ENCODE measurements at regions not wholly inside any gene's neighbourhood (a gene's known extent, or its start where the extent isn't known, plus 50 kb on each side); places are given as distances from the start of the nearest gene placed in this dataset.

DNA sequence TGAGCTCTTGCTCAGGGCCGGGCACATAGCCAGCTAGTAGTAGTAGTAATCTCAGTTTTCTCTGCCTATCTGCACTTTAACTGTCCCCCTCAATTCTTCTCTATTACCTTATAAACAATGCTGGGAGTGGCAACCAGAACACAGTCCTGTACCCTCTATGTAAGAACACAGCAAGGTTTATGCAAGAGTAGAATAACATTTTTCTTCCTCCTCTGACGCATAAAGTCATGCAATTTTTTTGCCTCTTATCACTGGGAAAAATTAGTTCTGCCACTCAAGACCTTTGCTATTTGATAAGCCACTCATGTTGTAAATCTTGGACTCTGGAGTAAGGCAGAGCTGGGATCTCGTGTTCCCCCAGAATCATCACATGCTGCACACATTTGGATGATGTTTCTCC, 200.7 kb upstream of the SOX11 start:
- DNase-seq (ENCODE audit: insufficient read length, low spot score) (no peak), FAIRE-seq (no peak)

DNA sequence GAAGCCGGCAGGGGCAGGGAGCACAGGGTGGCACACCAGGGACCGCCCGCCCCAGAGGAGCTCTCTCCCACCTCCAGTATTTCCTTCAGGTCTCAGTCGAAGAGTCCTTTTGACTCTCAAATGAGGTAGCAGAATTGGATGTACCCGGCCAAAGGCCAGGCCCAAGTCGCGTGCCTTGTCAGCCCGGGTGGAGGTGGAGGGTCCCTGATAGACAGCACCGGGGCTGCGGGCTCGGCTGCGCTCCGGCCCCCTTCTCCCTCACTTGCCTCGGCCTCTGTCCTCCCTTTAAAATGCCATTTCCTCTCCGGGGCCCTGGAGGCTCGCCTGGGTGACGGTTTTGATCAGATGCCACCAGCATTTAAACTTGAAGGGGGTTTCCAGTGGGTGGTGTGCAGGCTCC, 198.9 kb upstream of the SOX11 start:
- FAIRE-seq (no peak), DNase-seq (ENCODE audit: insufficient read length, low spot score) (no peak)

DNA sequence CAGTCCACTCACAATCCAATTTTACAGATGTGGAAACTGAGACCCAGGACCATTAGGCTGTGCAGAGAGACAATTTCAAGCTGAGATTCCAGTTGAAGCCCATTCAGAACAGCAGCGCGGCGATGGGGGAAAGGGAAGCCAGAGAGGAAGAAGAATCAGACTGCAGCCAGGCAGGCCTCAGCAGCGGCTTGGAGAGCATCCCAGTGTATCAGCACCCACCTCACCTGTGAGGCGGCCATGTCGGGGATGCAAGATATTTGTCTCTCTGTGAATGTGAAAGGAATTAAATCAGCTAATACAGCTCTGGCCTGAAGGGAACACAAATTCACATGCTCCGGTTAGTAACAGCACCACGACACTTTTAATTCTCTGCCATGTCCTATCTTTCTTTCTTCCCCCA, 198.0 kb upstream of the SOX11 start:
- no peak for DNase-seq (ENCODE audit: insufficient read length, low spot score)
- no peak for FAIRE-seq

GRCh38 chr2:5495586-5495985, 196.6 kb upstream of the SOX11 start:
- FAIRE-seq (no peak), DNase-seq (ENCODE audit: insufficient read length, low spot score) (no peak)

DNA sequence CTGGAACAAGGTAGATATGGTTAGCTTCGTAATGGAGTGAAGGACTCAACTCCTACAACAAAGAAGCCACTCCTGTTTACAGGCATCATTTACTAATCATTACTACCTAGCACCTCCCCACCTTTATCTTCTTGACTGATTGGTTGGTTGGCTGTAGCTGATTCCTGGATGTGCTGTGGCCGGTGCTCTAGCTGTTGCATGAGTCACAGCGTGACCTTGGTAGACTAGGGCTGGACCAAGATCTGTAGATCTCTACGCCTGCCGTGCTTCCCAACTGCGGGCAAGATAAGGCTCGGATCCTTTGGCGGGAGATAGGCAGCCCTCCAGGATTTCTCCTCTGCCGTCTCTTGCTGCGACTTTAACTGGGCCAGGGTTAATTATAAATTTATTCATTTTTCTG, 194.3 kb upstream of the SOX11 start:
- DNase-seq (ENCODE audit: insufficient read length, low spot score) (no peak), FAIRE-seq (no peak)

DNA sequence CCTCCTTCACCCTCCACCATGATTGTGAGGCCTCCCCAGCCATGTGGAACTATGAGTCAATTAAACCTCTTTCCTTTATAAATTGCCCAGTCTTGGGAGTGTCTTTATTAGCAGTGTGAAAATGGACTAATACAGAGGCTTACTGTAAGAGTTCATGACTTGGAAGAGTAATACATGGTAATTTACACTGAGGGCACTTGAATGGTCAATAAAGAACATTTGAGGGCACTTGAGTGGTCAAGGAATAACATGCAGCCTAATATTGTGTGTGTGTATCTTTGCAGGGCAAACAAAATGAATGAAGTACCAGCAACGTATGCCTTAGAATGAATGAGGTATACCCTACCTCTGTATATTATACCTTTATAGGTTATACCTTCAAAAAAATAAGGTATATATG, 190.4 kb upstream of the SOX11 start:
- no peak for FAIRE-seq
- DNase-seq (ENCODE audit: insufficient read length, low spot score): no peak

GRCh38 chr2:5502385-5502784, 189.8 kb upstream of the SOX11 start:
- no peak for FAIRE-seq
- no peak for DNase-seq (ENCODE audit: insufficient read length, low spot score)

DNA sequence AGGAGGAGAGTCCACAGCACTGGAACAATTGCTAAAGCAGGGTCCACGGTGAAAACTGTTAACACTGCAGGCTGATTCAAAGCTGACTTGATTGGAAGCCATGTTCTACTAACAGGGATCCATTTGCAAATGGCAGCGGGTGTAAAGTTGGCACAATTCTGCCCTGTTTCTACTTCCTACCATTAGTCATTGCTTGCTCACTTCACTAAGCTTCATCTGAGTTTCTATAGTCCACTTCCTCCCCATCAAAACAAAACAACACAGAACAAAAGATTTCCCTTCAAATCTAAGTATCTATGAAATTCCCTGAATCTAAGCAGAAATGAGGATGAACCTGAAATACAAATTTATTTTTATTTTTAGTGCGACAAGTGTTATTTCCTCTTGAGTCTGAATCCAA, 187.4 kb upstream of the SOX11 start:
- FAIRE-seq (no peak), DNase-seq (ENCODE audit: insufficient read length, low spot score) (no peak)

DNA sequence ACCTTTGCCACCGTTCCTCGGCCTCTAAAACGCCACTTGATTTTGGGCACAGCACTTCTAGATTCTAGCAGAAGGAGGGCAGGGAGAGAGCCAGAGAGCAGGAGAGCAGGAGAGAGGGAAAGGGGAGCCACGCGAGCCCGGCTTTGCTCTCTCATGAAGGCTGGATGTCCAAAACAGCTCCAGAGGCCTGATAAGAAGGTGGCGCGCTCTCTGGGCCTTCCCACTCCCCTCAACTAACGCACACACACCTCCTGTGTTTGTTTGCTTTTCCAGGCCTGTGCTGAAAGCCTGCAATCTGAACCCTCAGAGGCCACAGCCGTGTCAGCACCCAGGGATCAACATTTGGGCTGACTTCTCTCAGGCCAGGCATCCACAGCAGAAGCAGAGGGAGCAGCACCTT, 184.8 kb upstream of the SOX11 start:
- FAIRE-seq (no peak), DNase-seq (ENCODE audit: insufficient read length, low spot score) (no peak)

DNA sequence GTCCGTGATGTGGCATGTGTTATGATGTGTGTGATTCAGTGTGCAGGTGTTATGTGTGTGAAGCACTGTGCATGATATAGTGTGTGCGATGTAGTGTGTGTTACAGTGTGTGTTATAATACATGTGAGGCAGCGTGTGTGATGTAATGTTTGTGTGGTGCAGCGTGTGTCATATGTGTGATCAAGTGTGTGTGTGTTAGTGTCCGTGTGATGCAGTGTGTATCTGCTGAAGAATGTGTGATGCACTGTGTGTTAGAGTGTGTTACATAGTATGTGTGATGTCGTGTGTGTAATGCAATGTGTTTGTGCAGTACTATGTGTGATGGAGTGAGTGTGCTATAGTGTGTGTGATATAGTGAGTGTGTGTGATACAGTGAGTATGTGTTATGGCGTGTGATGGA, 182.8 kb upstream of the SOX11 start:
- DNase-seq (ENCODE audit: insufficient read length, low spot score) (no peak), FAIRE-seq (no peak)

DNA sequence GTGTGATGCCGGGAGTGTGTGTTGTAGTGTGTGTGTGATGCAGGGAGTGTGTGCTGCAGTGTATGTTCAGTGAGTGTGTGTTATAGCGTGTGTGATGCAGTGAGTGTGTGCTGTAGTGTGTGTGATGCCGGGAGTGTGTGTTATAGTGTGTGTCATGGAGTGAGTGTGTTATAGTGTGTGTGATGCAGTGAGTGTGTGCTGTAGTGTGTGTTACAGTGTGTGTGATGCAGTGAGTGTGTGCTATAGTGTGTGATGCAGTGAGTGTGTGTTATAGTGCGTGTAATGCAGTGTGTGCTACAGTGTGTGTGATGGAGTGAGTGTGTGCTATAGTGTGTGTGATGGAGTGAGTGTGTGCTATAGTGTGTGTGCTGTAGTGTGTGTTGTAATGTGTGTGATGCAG, 182.1 kb upstream of the SOX11 start:
- FAIRE-seq (no peak), DNase-seq (ENCODE audit: insufficient read length, low spot score) (no peak)

GRCh38 chr2:5515693-5516092, 176.5 kb upstream of the SOX11 start:
- DNase-seq (ENCODE audit: insufficient read length, low spot score): no peak
- FAIRE-seq: no peak

- no peak for FAIRE-seq
Observed at GRCh38 chr2:5519286-5519685, 172.9 kb upstream of the SOX11 start.

DNA sequence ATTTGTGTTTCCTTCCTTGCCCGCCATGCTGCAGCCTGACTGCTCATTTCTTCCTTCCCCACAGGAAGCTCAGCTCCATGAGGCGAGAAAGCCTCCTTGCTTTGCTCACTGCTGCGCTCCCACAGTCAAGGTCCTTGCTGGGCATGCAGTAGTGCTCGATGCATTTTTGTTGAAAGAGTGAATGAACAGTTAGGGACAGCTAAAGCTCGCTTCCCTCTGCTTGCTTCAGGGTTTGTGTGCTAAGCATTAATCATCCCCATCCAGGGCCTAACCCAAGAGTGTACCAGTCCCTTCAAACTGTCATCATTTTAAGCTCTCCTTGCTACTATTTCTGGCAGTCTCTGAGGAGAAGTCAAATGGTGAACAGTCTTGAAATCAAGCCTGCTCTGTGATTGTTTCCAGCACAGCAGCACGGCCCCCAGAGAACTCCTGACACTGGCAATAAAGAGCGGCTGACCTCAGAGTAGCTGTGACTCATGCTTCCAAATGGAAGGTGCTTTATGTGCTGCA, 171.7 kb upstream of the SOX11 start:
- no peak for DNase-seq (ENCODE audit: insufficient read length, low spot score)
- FAIRE-seq: no peak

More at GRCh38 chr2:5519286-5519685, 172.9 kb upstream of the SOX11 start:
- no peak for DNase-seq (ENCODE audit: insufficient read length, low spot score)

GRCh38 chr2:5521461-5521860, 170.7 kb upstream of the SOX11 start:
- FAIRE-seq: no peak

GRCh38 chr2:5524551-5524950, 167.6 kb upstream of the SOX11 start:
- FAIRE-seq (no peak), DNase-seq (ENCODE audit: insufficient read length, low spot score) (no peak)

More at GRCh38 chr2:5521461-5521860, 170.7 kb upstream of the SOX11 start:
- no peak for DNase-seq (ENCODE audit: insufficient read length, low spot score)

GRCh38 chr2:5528706-5529105, 163.5 kb upstream of the SOX11 start:
- FAIRE-seq: no peak

GRCh38 chr2:5530011-5530696, 162.0 kb upstream of the SOX11 start:
- DNase-seq (ENCODE audit: insufficient read length, low spot score) (no peak), FAIRE-seq (no peak)

More at GRCh38 chr2:5528706-5529105, 163.5 kb upstream of the SOX11 start:
- DNase-seq (ENCODE audit: insufficient read length, low spot score): no peak

DNA sequence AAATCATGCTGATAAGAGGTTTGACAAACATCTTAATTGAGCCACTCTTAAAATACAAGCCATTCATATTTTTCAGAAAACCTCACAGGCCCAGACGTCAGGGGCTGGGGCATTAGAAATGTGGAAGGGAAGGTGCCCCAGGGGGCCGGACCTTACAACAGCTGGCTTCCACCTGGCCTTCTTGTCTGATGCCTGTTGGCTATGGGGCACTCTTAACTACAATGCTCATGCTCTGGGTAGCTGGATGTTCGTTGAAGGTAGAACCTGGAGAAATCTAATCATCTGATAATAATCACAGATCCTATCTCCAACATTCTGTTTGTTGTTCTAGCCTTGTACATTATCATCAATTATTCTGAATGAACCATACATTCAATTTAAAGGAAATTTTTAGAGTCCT, 156.9 kb upstream of the SOX11 start:
- DNase-seq (ENCODE audit: insufficient read length, low spot score): no peak
- FAIRE-seq: no peak

- DNase-seq (ENCODE audit: insufficient read length, low spot score) (no peak), FAIRE-seq (no peak)
Observed at GRCh38 chr2:5537180-5537688, 154.9 kb upstream of the SOX11 start.

- DNase-seq (ENCODE audit: insufficient read length, low spot score): no peak
- FAIRE-seq: no peak
Observed at GRCh38 chr2:5538313-5538712, 153.9 kb upstream of the SOX11 start.

DNA sequence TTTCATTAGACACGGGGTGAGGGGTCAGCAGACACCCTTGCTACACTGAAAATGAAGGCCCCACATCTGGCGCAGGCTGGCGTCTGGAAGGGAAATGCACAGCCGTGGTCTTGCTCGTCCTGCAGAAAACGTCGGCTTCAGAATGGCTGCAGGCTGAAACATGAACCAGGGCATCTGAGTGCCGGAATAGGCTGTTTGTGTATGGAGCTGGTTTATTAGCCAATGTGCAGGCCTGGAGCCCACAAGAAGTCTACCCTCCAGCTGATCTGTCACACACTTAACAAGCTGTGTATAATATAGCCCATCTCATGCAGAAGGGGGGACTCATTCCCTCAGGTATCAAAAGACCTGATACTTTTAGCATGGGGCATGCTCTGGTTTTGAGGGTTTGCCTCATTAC, 153.4 kb upstream of the SOX11 start:
- DNase-seq (ENCODE audit: insufficient read length, low spot score): no peak
- no peak for FAIRE-seq

Measured in GM19239 (cell line).